GM12878 (cell line): ENCODE measurements at regions not wholly inside any gene's neighbourhood (a gene's known extent, or its start where the extent isn't known, plus 50 kb on each side); places are given as distances from the start of the nearest gene placed in this dataset.

Experiments used
- BCL11A ChIP-seq: IDR thresholded peaks from 2 replicates; pipeline ENCODE4 v1.6.1; 2011; ENCODE audit warnings: low read depth, low read length
- EP300 ChIP-seq, 2 experiments: fragments of 150-350 bp in 1 of 2; IDR thresholded peaks; 2 replicates each; pipeline ENCODE4 v1.6.1; 2011 to 2012; ENCODE audit warnings: low read depth in 2 of 2, low read length in 2 of 2, borderline replicate concordance in 1 of 2, improper control_type of control experiment in 1 of 2, inconsistent platforms in 1 of 2; ENCODE audit not compliant: control insufficient read depth in 1 of 2
- FOXM1 ChIP-seq: IDR thresholded peaks from 2 replicates; pipeline ENCODE4 v1.6.1; 2012; ENCODE audit warnings: low read depth, mild to moderate bottlenecking, inconsistent platforms, low read length, moderate library complexity
- JUNB ChIP-seq: IDR thresholded peaks from 2 replicates; pipeline ENCODE4 v1.6.1; 2016; ENCODE audit warnings: antibody characterized with exemption, mild to moderate bottlenecking
- MXI1 ChIP-seq: fragments of 150-350 bp; IDR thresholded peaks from 2 replicates; pipeline ENCODE4 v1.6.1; 2011; ENCODE audit warnings: low read depth, mild to moderate bottlenecking, inconsistent platforms, low read length, improper control_type of control experiment
- POLR2AphosphoS5 ChIP-seq: IDR thresholded peaks from 2 replicates; pipeline ENCODE4 v1.6.1; 2011; ENCODE audit warnings: mild to moderate bottlenecking, low read length, inconsistent platforms
- RAD21 ChIP-seq: IDR thresholded peaks from 2 replicates; pipeline ENCODE4 v1.6.1; 2011; ENCODE audit warnings: mild to moderate bottlenecking, low read depth, low read length, moderate library complexity; ENCODE audit not compliant: insufficient read depth
- RFX5 ChIP-seq: IDR thresholded peaks from 2 replicates; pipeline ENCODE4 v1.6.1; 2011; ENCODE audit warnings: low read depth, low read length, improper control_type of control experiment
- SRF ChIP-seq, 2 experiments: IDR thresholded peaks; 2 replicates each; pipeline ENCODE4 v1.6.1; 2011; ENCODE audit warnings: low read depth in 2 of 2, low read length in 2 of 2, mild to moderate bottlenecking in 1 of 2, moderate library complexity in 1 of 2
- STAT3 ChIP-seq: IDR thresholded peaks from 2 replicates; pipeline ENCODE4 v1.6.1; 2011; ENCODE audit warnings: low read depth, low read length, improper control_type of control experiment
- TF ChIP-seq, protein P1 (sequence below), 3 experiments: IDR thresholded peaks in 2 of 3; conservative IDR thresholded peaks in 1 of 3; 2 replicates each; pipeline ENCODE4 v1.5.1; 2011; ENCODE audit warnings: low read depth in 3 of 3, low read length in 3 of 3, mild to moderate bottlenecking in 3 of 3, control low read depth in 2 of 3, moderate library complexity in 2 of 3, inconsistent platforms in 1 of 3, mixed read lengths in 1 of 3; ENCODE audit not compliant: control insufficient read depth in 2 of 3, insufficient read depth in 1 of 3; ENCODE audit errors: extremely low read depth in 1 of 3
- TF ChIP-seq, protein P2 (sequence below): fragments of 450-650 bp; IDR thresholded peaks from 2 replicates; pipeline ENCODE4 v1.6.1; 2014; ENCODE audit warnings: mild to moderate bottlenecking
- TF ChIP-seq, protein P3 (sequence below): IDR thresholded peaks from 2 replicates; pipeline ENCODE4 v1.6.1; 2012; ENCODE audit warnings: low read depth, low read length, improper control_type of control experiment
- TF ChIP-seq, protein P4 (sequence below): fragments of 450-650 bp; formaldehyde crosslinking; IDR thresholded peaks from 2 replicates; pipeline ENCODE4 v1.5.0; 2022; ENCODE audit warnings: mild to moderate bottlenecking, missing genetic modification characterization

DNA sequence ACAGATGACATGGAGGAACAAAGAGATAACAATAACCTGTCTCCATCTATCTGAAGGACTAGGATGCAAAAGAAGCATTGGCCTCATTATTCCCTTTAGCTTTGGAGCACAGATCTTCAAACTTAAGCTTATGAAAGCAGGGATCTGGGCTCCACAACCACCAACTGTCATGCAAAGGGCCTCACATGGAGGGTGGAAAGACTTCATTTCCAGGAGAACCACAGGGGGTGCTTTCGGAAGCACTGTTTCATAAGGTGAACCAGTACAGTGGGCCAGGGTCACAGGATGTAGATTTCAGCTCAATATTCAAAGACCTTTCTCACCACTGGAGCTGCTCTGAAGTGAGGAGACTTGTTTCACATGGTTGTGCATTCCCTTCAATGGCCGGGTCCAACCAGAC is 55.1 kb upstream of the MYB start:
- TF ChIP-seq, protein P1, sequence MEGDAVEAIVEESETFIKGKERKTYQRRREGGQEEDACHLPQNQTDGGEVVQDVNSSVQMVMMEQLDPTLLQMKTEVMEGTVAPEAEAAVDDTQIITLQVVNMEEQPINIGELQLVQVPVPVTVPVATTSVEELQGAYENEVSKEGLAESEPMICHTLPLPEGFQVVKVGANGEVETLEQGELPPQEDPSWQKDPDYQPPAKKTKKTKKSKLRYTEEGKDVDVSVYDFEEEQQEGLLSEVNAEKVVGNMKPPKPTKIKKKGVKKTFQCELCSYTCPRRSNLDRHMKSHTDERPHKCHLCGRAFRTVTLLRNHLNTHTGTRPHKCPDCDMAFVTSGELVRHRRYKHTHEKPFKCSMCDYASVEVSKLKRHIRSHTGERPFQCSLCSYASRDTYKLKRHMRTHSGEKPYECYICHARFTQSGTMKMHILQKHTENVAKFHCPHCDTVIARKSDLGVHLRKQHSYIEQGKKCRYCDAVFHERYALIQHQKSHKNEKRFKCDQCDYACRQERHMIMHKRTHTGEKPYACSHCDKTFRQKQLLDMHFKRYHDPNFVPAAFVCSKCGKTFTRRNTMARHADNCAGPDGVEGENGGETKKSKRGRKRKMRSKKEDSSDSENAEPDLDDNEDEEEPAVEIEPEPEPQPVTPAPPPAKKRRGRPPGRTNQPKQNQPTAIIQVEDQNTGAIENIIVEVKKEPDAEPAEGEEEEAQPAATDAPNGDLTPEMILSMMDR (IDR thresholded peaks at IDR 0.05 in 2 of 3, conservative IDR thresholded peaks at IDR 0.05 in 1 of 3; ENCODE audit: control insufficient read depth in 2 of 3, extremely low read depth in 1 of 3, insufficient read depth in 1 of 3, low read depth in 3 of 3, low read length in 3 of 3), result no peak
- TF ChIP-seq RFX5, result no peak
- TF ChIP-seq, protein P2, sequence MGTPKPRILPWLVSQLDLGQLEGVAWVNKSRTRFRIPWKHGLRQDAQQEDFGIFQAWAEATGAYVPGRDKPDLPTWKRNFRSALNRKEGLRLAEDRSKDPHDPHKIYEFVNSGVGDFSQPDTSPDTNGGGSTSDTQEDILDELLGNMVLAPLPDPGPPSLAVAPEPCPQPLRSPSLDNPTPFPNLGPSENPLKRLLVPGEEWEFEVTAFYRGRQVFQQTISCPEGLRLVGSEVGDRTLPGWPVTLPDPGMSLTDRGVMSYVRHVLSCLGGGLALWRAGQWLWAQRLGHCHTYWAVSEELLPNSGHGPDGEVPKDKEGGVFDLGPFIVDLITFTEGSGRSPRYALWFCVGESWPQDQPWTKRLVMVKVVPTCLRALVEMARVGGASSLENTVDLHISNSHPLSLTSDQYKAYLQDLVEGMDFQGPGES, result no peak
- TF ChIP-seq STAT3, result no peak
- no peak for TF ChIP-seq JUNB
- no peak for TF ChIP-seq MXI1
- TF ChIP-seq, protein P3, sequence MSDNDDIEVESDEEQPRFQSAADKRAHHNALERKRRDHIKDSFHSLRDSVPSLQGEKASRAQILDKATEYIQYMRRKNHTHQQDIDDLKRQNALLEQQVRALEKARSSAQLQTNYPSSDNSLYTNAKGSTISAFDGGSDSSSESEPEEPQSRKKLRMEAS, result no peak
- no peak for TF ChIP-seq SRF (IDR thresholded peaks at IDR 0.05; ENCODE audit: low read depth in 2 of 2, low read length in 2 of 2)
- TF ChIP-seq, protein P4, sequence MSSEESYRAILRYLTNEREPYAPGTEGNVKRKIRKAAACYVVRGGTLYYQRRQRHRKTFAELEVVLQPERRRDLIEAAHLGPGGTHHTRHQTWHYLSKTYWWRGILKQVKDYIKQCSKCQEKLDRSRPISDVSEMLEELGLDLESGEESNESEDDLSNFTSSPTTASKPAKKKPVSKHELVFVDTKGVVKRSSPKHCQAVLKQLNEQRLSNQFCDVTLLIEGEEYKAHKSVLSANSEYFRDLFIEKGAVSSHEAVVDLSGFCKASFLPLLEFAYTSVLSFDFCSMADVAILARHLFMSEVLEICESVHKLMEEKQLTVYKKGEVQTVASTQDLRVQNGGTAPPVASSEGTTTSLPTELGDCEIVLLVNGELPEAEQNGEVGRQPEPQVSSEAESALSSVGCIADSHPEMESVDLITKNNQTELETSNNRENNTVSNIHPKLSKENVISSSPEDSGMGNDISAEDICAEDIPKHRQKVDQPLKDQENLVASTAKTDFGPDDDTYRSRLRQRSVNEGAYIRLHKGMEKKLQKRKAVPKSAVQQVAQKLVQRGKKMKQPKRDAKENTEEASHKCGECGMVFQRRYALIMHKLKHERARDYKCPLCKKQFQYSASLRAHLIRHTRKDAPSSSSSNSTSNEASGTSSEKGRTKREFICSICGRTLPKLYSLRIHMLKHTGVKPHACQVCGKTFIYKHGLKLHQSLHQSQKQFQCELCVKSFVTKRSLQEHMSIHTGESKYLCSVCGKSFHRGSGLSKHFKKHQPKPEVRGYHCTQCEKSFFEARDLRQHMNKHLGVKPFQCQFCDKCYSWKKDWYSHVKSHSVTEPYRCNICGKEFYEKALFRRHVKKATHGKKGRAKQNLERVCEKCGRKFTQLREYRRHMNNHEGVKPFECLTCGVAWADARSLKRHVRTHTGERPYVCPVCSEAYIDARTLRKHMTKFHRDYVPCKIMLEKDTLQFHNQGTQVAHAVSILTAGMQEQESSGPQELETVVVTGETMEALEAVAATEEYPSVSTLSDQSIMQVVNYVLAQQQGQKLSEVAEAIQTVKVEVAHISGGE (CRISPR knock-in tag), result no peak
- TF ChIP-seq POLR2AphosphoS5, result no peak
- TF ChIP-seq BCL11A, result no peak
- no peak for TF ChIP-seq RAD21
- no peak for TF ChIP-seq FOXM1
- no peak for TF ChIP-seq EP300 (IDR thresholded peaks at IDR 0.05; ENCODE audit: borderline replicate concordance in 1 of 2, control insufficient read depth in 1 of 2, low read depth in 2 of 2, low read length in 2 of 2)
